Ammon's horn (tissue), 1 donor: ENCODE measurements at regions not wholly inside any gene's neighbourhood (a gene's known extent, or its start where the extent isn't known, plus 50 kb on each side); places are given as distances from the start of the nearest gene placed in this dataset.
"Not testable (repeated sequence)": the region's sequence is repeated elsewhere in the genome, so short reads cannot be mapped to it uniquely, and the experiment has no call there.

ENCODE experiments used
- DNase-seq: peaks from one replicate; pipeline ENCODE4 v3.0.0-alpha.2; 2016; ENCODE audit warnings: low spot score

GRCh38 chr6:27190126-27190525, 57.4 kb upstream of the PRSS16 start:
- no peak for DNase-seq

GRCh38 chr6:27194453-27194852, 53.0 kb upstream of the PRSS16 start:
- not testable (repeated sequence) for DNase-seq

- not testable (repeated sequence) for DNase-seq
Observed at GRCh38 chr6:27195547-27195946, 52.0 kb upstream of the PRSS16 start.
